ENCODE measurements at regions not wholly inside any gene's neighbourhood (a gene's known extent, or its start where the extent isn't known, plus 50 kb on each side); places are given as distances from the start of the nearest gene placed in this dataset.

DNA sequence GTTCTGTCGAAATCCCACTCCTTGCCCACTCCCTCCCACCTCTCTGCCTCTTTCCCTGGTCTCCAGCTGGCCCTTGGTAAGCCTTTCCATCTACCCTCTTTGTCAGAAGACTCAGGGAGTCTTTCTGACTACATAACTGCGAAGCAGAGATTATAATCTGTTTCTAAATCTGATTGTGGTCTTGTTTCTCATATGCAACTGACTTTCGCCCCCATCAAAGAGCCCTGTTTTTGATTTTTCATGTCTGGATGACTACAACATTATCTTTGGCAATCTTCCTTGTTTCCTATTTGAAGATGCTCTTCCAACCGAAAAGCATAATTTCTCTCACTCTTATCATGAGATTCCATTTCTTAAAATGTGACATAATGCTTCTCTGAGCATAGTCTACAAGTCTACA is 218.2 kb upstream of the ADAMTSL1 start:
- no peak for TF ChIP-seq POLR2A (IDR thresholded peaks at IDR 0.05)
- TF ChIP-seq, protein P1, sequence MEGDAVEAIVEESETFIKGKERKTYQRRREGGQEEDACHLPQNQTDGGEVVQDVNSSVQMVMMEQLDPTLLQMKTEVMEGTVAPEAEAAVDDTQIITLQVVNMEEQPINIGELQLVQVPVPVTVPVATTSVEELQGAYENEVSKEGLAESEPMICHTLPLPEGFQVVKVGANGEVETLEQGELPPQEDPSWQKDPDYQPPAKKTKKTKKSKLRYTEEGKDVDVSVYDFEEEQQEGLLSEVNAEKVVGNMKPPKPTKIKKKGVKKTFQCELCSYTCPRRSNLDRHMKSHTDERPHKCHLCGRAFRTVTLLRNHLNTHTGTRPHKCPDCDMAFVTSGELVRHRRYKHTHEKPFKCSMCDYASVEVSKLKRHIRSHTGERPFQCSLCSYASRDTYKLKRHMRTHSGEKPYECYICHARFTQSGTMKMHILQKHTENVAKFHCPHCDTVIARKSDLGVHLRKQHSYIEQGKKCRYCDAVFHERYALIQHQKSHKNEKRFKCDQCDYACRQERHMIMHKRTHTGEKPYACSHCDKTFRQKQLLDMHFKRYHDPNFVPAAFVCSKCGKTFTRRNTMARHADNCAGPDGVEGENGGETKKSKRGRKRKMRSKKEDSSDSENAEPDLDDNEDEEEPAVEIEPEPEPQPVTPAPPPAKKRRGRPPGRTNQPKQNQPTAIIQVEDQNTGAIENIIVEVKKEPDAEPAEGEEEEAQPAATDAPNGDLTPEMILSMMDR (IDR thresholded peaks at IDR 0.05) = no peak

All from esophagus squamous epithelium (tissue), 4 donors.